H9 (cell line): ENCODE measurements at regions not wholly inside any gene's neighbourhood (a gene's known extent, or its start where the extent isn't known, plus 50 kb on each side); places are given as distances from the start of the nearest gene placed in this dataset.

Experiments
- DNase-seq: peaks from one replicate; pipeline ENCODE4 v3.0.0-alpha.2; 2017
- H2AFZ ChIP-seq: one replicate; pipeline ENCODE4 v1.6.1; 2013; ENCODE audit warnings: mild to moderate bottlenecking, low read length, control low read depth, moderate library complexity
- H2AK5ac ChIP-seq: 2 replicates; pipeline ENCODE4 v1.6.1; 2013; ENCODE audit warnings: low read length, control low read depth, mixed read lengths; ENCODE audit not compliant: insufficient read length
- H2BK120ac ChIP-seq: one replicate; pipeline ENCODE4 v1.6.1; 2013; ENCODE audit warnings: low read depth, mild to moderate bottlenecking, low read length, control low read depth, inconsistent platforms; ENCODE audit not compliant: poor library complexity, severe bottlenecking
- H2BK12ac ChIP-seq: 2 replicates; pipeline ENCODE4 v1.6.1; 2013; ENCODE audit warnings: low read length, control low read depth, mixed read lengths, low read depth; ENCODE audit not compliant: insufficient read length
- H2BK15ac ChIP-seq: 2 replicates; pipeline ENCODE4 v1.6.1; 2013; ENCODE audit warnings: low read depth, low read length, control low read depth
- H2BK20ac ChIP-seq: one replicate; pipeline ENCODE4 v1.6.1; 2013; ENCODE audit warnings: low read depth, mild to moderate bottlenecking, low read length, control low read depth, inconsistent platforms; ENCODE audit not compliant: poor library complexity, severe bottlenecking
- H2BK5ac ChIP-seq: 2 replicates; pipeline ENCODE4 v1.6.1; 2013; ENCODE audit warnings: low read length, control low read depth, mixed read lengths; ENCODE audit not compliant: insufficient read length
- H3K14ac ChIP-seq: 2 replicates; pipeline ENCODE4 v1.6.1; 2013; ENCODE audit warnings: low read length, control low read depth; ENCODE audit not compliant: insufficient read depth
- H3K18ac ChIP-seq: 2 replicates; pipeline ENCODE4 v1.6.1; 2013; ENCODE audit warnings: low read depth, mild to moderate bottlenecking, mixed read lengths, low read length, control low read depth; ENCODE audit not compliant: insufficient read length
- H3K23ac ChIP-seq: 2 replicates; pipeline ENCODE4 v1.6.1; 2013; ENCODE audit warnings: low read length, control low read depth, mixed read lengths, low read depth; ENCODE audit not compliant: insufficient read length
- H3K23me2 ChIP-seq: 2 replicates; pipeline ENCODE4 v1.6.1; 2013; ENCODE audit warnings: low read depth, mild to moderate bottlenecking, mixed read lengths, low read length, control low read depth; ENCODE audit not compliant: insufficient read length, poor library complexity, severe bottlenecking
- H3K27ac ChIP-seq: 2 replicates; pipeline ENCODE4 v1.5.1; 2013; ENCODE audit warnings: low read length, control low read depth, mixed read lengths, low read depth; ENCODE audit not compliant: insufficient read length
- H3K27me3 ChIP-seq: 2 replicates; pipeline ENCODE4 v1.6.1; 2013; ENCODE audit warnings: low read length, control low read depth, inconsistent platforms; ENCODE audit not compliant: insufficient read depth
- H3K4ac ChIP-seq: 2 replicates; pipeline ENCODE4 v1.6.1; 2013; ENCODE audit warnings: low read depth, mild to moderate bottlenecking, control low read depth, inconsistent platforms, low read length, moderate library complexity
- H3K4me1 ChIP-seq: 2 replicates; pipeline ENCODE4 v1.6.1; 2013; ENCODE audit warnings: low read length, control low read depth, inconsistent platforms; ENCODE audit not compliant: insufficient read depth
- H3K4me2 ChIP-seq: 2 replicates; pipeline ENCODE4 v1.6.1; 2013; ENCODE audit warnings: low read length, control low read depth, mixed read lengths; ENCODE audit not compliant: insufficient read length, insufficient read depth
- H3K56ac ChIP-seq: 2 replicates; pipeline ENCODE4 v1.6.1; 2013; ENCODE audit warnings: low read depth, mild to moderate bottlenecking, mixed read lengths, low read length, control low read depth; ENCODE audit not compliant: insufficient read length
- H3K79me1 ChIP-seq: 2 replicates; pipeline ENCODE4 v1.6.1; 2013; ENCODE audit warnings: low read depth, mild to moderate bottlenecking, moderate library complexity, low read length, control low read depth, inconsistent platforms; ENCODE audit not compliant: insufficient read depth, poor library complexity, severe bottlenecking
- H3K79me2 ChIP-seq: 2 replicates; pipeline ENCODE4 v1.6.1; 2013; ENCODE audit warnings: low read length, control low read depth, inconsistent platforms; ENCODE audit not compliant: insufficient read depth
- H3K9ac ChIP-seq: 2 replicates; pipeline ENCODE4 v1.6.1; 2013; ENCODE audit warnings: low read length, control low read depth, mixed read lengths; ENCODE audit not compliant: insufficient read length; ENCODE audit errors: extremely low read depth
- H3K9me3 ChIP-seq: one replicate; pipeline ENCODE4 v1.6.1; 2013; ENCODE audit warnings: low read depth, low read length, inconsistent platforms; ENCODE audit not compliant: control insufficient read depth
- H3T11ph ChIP-seq: one replicate; pipeline ENCODE4 v1.6.1; 2013; ENCODE audit warnings: mild to moderate bottlenecking, low read length, control low read depth, inconsistent platforms
- H4K20me1 ChIP-seq: one replicate; pipeline ENCODE4 v1.6.1; 2013; ENCODE audit not compliant: control insufficient read depth, insufficient read length, insufficient read depth
- H4K5ac ChIP-seq: 2 replicates; pipeline ENCODE4 v1.6.1; 2013; ENCODE audit warnings: low read depth, mild to moderate bottlenecking, mixed read lengths, low read length, control low read depth; ENCODE audit not compliant: insufficient read length
- H4K8ac ChIP-seq: replicated peaks from 2 replicates; pipeline ENCODE4 v1.6.1; 2013; ENCODE audit warnings: low read length, control low read depth, mixed read lengths, low read depth; ENCODE audit not compliant: insufficient read length
- H4K91ac ChIP-seq: 2 replicates; pipeline ENCODE4 v1.6.1; 2013; ENCODE audit warnings: low read depth, mild to moderate bottlenecking, moderate library complexity, mixed read lengths, low read length, control low read depth; ENCODE audit not compliant: insufficient read length
- H3K27ac Mint-ChIP-seq, 3 experiments: 2 replicates in 2 of 3; 3 replicates in 1 of 3; pipeline ENCODE4 v1.8.0; 2020 to 2021; ENCODE audit warnings: mixed read lengths in 3 of 3, mild to moderate bottlenecking in 1 of 3, moderate library complexity in 1 of 3
- H3K27me3 Mint-ChIP-seq: 2 replicates; pipeline ENCODE4 v1.8.0; 2021; ENCODE audit warnings: low read depth, mild to moderate bottlenecking, moderate library complexity, mixed read lengths
- H3K36me3 Mint-ChIP-seq, 3 experiments: 2 replicates in 2 of 3; 3 replicates in 1 of 3; pipeline ENCODE4 v1.8.0; 2020 to 2021; ENCODE audit warnings: low read depth in 3 of 3, mixed read lengths in 3 of 3; ENCODE audit not compliant: insufficient read depth in 1 of 3
- H3K4me1 Mint-ChIP-seq, 2 experiments: 2 replicates each; pipeline ENCODE4 v1.8.0; 2020; ENCODE audit warnings: mixed read lengths in 2 of 2
- H3K4me3 Mint-ChIP-seq, 2 experiments: 2 replicates in 1 of 2; 3 replicates in 1 of 2; pipeline ENCODE4 v1.8.0; 2020 to 2021; ENCODE audit warnings: mild to moderate bottlenecking in 2 of 2, mixed read lengths in 2 of 2, moderate library complexity in 1 of 2
- H3K9me3 Mint-ChIP-seq, 2 experiments: 2 replicates in 1 of 2; 3 replicates in 1 of 2; pipeline ENCODE4 v1.8.0; 2020; ENCODE audit warnings: mild to moderate bottlenecking in 2 of 2, mixed read lengths in 2 of 2, moderate library complexity in 1 of 2
- WGBS: extraction: QIAGEN DNeasy Blood & Tissue Kit; methylation state at CpG from one replicate; pipeline ENCODE4 v1.1.7; 2013; ENCODE audit warnings: missing lambda C conversion rate, low lambda C conversion rate, mixed read lengths; ENCODE audit not compliant: insufficient read length; ENCODE audit errors: extremely low coverage; 5-methylcytosine and 5-hydroxymethylcytosine counted together
- TF ChIP-seq, protein P1 (sequence below): fragments of 200-600 bp; sonication (generic); conservative IDR thresholded peaks from 3 replicates; pipeline ENCODE4 v1.8.0; 2021; ENCODE audit warnings: antibody characterized with exemption, mild to moderate bottlenecking

DNA sequence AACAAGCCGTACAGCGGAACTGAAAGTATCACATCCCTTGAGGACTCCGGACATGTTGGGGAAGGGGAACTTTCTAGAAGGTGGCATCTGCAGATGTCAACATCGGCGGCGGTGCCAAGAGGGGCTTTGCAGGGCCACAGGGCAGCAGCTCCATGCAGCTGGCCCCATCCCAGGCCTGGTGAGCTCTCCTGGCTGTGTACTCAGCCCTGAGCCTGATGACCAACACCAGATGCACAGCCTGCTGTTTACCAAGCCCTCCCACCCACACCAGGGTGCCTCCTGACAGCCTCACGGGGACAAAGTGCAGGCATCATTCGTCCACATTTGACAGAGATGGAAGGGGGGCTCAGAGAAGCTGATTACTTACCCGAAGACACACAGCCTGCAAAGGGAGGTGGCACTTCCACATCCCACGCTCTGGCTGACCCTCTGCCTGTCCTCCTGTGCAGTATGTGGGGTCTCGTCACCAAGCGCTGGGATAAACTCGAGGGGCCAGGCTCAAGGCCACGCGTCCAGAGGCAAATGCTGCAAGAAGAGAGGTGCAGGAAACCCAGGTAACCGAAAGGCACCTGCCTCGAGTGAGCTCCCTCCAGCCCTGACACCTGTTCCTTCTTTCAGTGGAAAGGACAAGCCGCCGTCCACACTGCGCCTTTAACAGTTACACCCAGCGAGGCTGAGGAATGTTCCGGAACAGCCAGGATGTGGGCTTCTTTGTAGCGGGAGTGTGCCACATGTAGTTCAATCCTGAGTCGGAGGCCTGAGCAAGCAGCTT, 69.0 kb upstream of the ASAP2 start:
- Histone ChIP-seq H4K5ac (no peak overlapping the region), H3K18ac (no peak overlapping the region), H4K20me1 (no peaks in the 10 kb centered on the region), H3K4ac (no peak overlapping the region), H3K9me3 (peaks cover 6% of the 10 kb centered on the region), H3K14ac (no peak overlapping the region; the same call in 1 of the 2 replicates), H3K9ac (no peak overlapping the region), H3K27ac (no peak overlapping the region), H3K79me2 (no peaks in the 10 kb centered on the region), H3T11ph (no peak overlapping the region), H4K91ac (no peak overlapping the region), H3K4me2 (no peak overlapping the region), H2BK5ac (no peak overlapping the region), H3K23me2 (no peaks in the 10 kb centered on the region), H3K27me3 (peaks cover 2% of the 10 kb centered on the region; the same call in 1 of the 2 replicates), H3K79me1 (no peaks in the 10 kb centered on the region), H4K8ac (no peak overlapping the region), H2AFZ (no peak overlapping the region), H3K56ac (no peak overlapping the region), H2BK20ac (no peak overlapping the region), H2BK15ac (no peak overlapping the region), H2BK12ac (no peak overlapping the region), H2BK120ac (no peak overlapping the region), H3K23ac (no peak overlapping the region), H3K4me1 (no peaks in the 10 kb centered on the region), H2AK5ac (no peak overlapping the region)
- Mint-ChIP-seq H3K4me3 (no peak overlapping the region), H3K4me1 (peaks cover 18 to 31% of the 10 kb centered on the region in 2 experiments), H3K36me3 (peaks cover 3 to 18% (median 13%) of the 10 kb centered on the region in 3 experiments; a peak in 6 of 7 replicates), H3K27ac (no peak overlapping the region), H3K9me3 (peaks cover 20 to 21% of the 10 kb centered on the region in 2 experiments), H3K27me3 (peaks cover 41% of the 10 kb centered on the region)
- DNase-seq, result no peak
- WGBS, result no CpG with 5 or more reads among the region's 24 CpGs
- TF ChIP-seq, protein P1, sequence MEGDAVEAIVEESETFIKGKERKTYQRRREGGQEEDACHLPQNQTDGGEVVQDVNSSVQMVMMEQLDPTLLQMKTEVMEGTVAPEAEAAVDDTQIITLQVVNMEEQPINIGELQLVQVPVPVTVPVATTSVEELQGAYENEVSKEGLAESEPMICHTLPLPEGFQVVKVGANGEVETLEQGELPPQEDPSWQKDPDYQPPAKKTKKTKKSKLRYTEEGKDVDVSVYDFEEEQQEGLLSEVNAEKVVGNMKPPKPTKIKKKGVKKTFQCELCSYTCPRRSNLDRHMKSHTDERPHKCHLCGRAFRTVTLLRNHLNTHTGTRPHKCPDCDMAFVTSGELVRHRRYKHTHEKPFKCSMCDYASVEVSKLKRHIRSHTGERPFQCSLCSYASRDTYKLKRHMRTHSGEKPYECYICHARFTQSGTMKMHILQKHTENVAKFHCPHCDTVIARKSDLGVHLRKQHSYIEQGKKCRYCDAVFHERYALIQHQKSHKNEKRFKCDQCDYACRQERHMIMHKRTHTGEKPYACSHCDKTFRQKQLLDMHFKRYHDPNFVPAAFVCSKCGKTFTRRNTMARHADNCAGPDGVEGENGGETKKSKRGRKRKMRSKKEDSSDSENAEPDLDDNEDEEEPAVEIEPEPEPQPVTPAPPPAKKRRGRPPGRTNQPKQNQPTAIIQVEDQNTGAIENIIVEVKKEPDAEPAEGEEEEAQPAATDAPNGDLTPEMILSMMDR, result no peak
